Kidney tubule cell (primary cell): ENCODE measurements at regions not wholly inside any gene's neighbourhood (a gene's known extent, or its start where the extent isn't known, plus 50 kb on each side); places are given as distances from the start of the nearest gene placed in this dataset.

ENCODE experiments used
- DNase-seq: peaks from one replicate; pipeline ENCODE4 v3.0.0-alpha.2; 2018; ENCODE audit warnings: low spot score

- DNase-seq = peak; percentile 83
Measured at GRCh38 chr3:193780810-193781478, 187.9 kb downstream of the OPA1 start.

- peak; percentile 95 for DNase-seq
Measured at GRCh38 chr3:193782276-193782647, 189.3 kb downstream of the OPA1 start.

- no peak for DNase-seq
Measured at GRCh38 chr3:193782747-193783146, 189.7 kb downstream of the OPA1 start.

GRCh38 chr3:193783166-193783896 lies 190.3 kb downstream of the OPA1 start:
- DNase-seq = peak; percentile 57

- no peak for DNase-seq
Measured at GRCh38 chr3:193784822-193785221, 191.8 kb downstream of the OPA1 start.

- no peak for DNase-seq
Measured at GRCh38 chr3:193787496-193787870, 194.5 kb downstream of the OPA1 start.

- peak; percentile 70 for DNase-seq
Measured at GRCh38 chr3:193788189-193788991, 195.4 kb downstream of the OPA1 start.

- DNase-seq = no peak
Measured at GRCh38 chr3:193789455-193789854, 196.4 kb downstream of the OPA1 start.

GRCh38 chr3:193790086-193790990 lies 197.3 kb downstream of the OPA1 start:
- DNase-seq = no peak

- DNase-seq = peak; percentile 57
Measured at GRCh38 chr3:193791041-193792032, 198.3 kb downstream of the OPA1 start.

GRCh38 chr3:193793123-193793522 lies 200.1 kb downstream of the OPA1 start:
- no peak for DNase-seq

- DNase-seq = no peak
Measured at GRCh38 chr3:193794002-193794881, 201.2 kb downstream of the OPA1 start.

GRCh38 chr3:193795062-193795690 lies 202.2 kb downstream of the OPA1 start:
- no peak for DNase-seq

GRCh38 chr3:193796089-193796488 lies 203.1 kb downstream of the OPA1 start:
- DNase-seq = no peak

- no peak for DNase-seq
Measured at GRCh38 chr3:193797566-193797965, 204.6 kb downstream of the OPA1 start.

GRCh38 chr3:193798051-193798450 lies 205.0 kb downstream of the OPA1 start:
- DNase-seq = no peak

- DNase-seq = no peak
Measured at GRCh38 chr3:193800138-193801043, 207.4 kb downstream of the OPA1 start.

GRCh38 chr3:193801097-193801496 lies 208.1 kb downstream of the OPA1 start:
- DNase-seq = no peak
